Fibroblast of lung (primary cell): ENCODE measurements at regions not wholly inside any gene's neighbourhood (a gene's known extent, or its start where the extent isn't known, plus 50 kb on each side); places are given as distances from the start of the nearest gene placed in this dataset.

Source experiments
- DNase-seq, 2 donors: peaks; one replicate each; pipeline versions ENCODE4 v3.0.0 to v3.0.0-alpha.2; 2010; ENCODE audit warnings: low read depth in 2 of 2
- H2AFZ ChIP-seq: 2 replicates; pipeline ENCODE4 v1.5.1; 2012; ENCODE audit warnings: low read length, control low read depth, inconsistent platforms
- H3K27ac ChIP-seq: 2 replicates; pipeline ENCODE4 v1.5.1; 2011; ENCODE audit warnings: low read length, control low read depth; ENCODE audit not compliant: insufficient read depth
- H3K27me3 ChIP-seq: 2 replicates; pipeline ENCODE4 v1.5.1; 2011; ENCODE audit warnings: mild to moderate bottlenecking, low read length; ENCODE audit not compliant: control insufficient read depth, insufficient read depth
- H3K36me3 ChIP-seq: 2 replicates; pipeline ENCODE4 v1.5.1; 2011; ENCODE audit warnings: low read length; ENCODE audit not compliant: control insufficient read depth, insufficient read depth
- H3K4me1 ChIP-seq: 2 replicates; pipeline ENCODE4 v1.5.1; 2011; ENCODE audit warnings: low read length; ENCODE audit not compliant: control insufficient read depth, insufficient read depth; ENCODE audit errors: extremely low read depth
- H3K4me2 ChIP-seq: 2 replicates; pipeline ENCODE4 v1.5.1; 2011; ENCODE audit warnings: low read length, control low read depth; ENCODE audit not compliant: insufficient read depth; ENCODE audit errors: extremely low read depth
- H3K4me3 ChIP-seq, 4 experiments: fragments of 200-600 bp in 1 of 4; sonication (generic) in 1 of 4; replicated peaks in 1 of 4; 2 replicates each; pipeline ENCODE4 v1.5.1; 2011 to 2016; ENCODE audit warnings: low read length in 4 of 4, low read depth in 3 of 4, mild to moderate bottlenecking in 3 of 4, control low read depth in 2 of 4, inconsistent platforms in 1 of 4, mixed read lengths in 1 of 4; ENCODE audit not compliant: insufficient read depth in 1 of 4; ENCODE audit errors: control extremely low read depth in 1 of 4
- H3K79me2 ChIP-seq: 2 replicates; pipeline ENCODE4 v1.5.1; 2012; ENCODE audit warnings: mild to moderate bottlenecking, low read length, inconsistent platforms; ENCODE audit not compliant: control insufficient read depth, insufficient read depth
- H3K9ac ChIP-seq: 2 replicates; pipeline ENCODE4 v1.5.1; 2011; ENCODE audit warnings: mild to moderate bottlenecking, low read length, control low read depth; ENCODE audit not compliant: insufficient read depth
- H3K9me3 ChIP-seq: 2 replicates; pipeline ENCODE4 v1.5.1; 2012; ENCODE audit warnings: low read depth, low read length; ENCODE audit not compliant: control insufficient read depth, insufficient read depth
- H4K20me1 ChIP-seq: 2 replicates; pipeline ENCODE4 v1.5.1; 2011; ENCODE audit warnings: low read length; ENCODE audit not compliant: control insufficient read depth, insufficient read depth; ENCODE audit errors: extremely low read depth
- CTCF ChIP-seq, 2 donors: IDR thresholded peaks in 1 of 2; conservative IDR thresholded peaks in 1 of 2; 1 replicate in 1 of 2; 2 replicates in 1 of 2; pipeline ENCODE4 v1.5.1; 2011 to 2012; ENCODE audit warnings: low read length in 2 of 2, control low read depth in 1 of 2, inconsistent platforms in 1 of 2, low read depth in 1 of 2, mild to moderate bottlenecking in 1 of 2
- EZH2 ChIP-seq: IDR thresholded peaks from 2 replicates; pipeline ENCODE4 v1.5.1; 2012; ENCODE audit warnings: low read length, control low read depth, mild to moderate bottlenecking; ENCODE audit errors: missing control alignments

GRCh38 chr2:181228661-181229060 lies 228.5 kb upstream of the ITGA4 start:
- Histone ChIP-seq H3K79me2 (no peaks in the 10 kb centered on the region), H2AFZ (no peak overlapping the region), H3K27ac (no peak overlapping the region), H3K9ac (no peak overlapping the region), H3K4me1 (no peaks in the 10 kb centered on the region), H3K9me3 (no peaks in the 10 kb centered on the region), H3K4me3 (no peak overlapping the region), H3K27me3 (no peaks in the 10 kb centered on the region), H4K20me1 (no peaks in the 10 kb centered on the region), H3K4me2 (no peak overlapping the region), H3K36me3 (no peaks in the 10 kb centered on the region)
- DNase-seq: no peak
- TF ChIP-seq EZH2: no peak
- no peak for TF ChIP-seq CTCF (conservative IDR thresholded peaks at IDR 0.05 in 1 of 2, IDR thresholded peaks at IDR 0.05 in 1 of 2; ENCODE audit: low read depth in 1 of 2, low read length in 2 of 2)

GRCh38 chr2:181231151-181231550 lies 226.0 kb upstream of the ITGA4 start:
- Histone ChIP-seq H3K4me3 (no peak overlapping the region), H3K4me1 (no peaks in the 10 kb centered on the region), H4K20me1 (no peaks in the 10 kb centered on the region), H3K9me3 (no peaks in the 10 kb centered on the region), H3K9ac (no peak overlapping the region), H3K27me3 (no peaks in the 10 kb centered on the region), H3K36me3 (no peaks in the 10 kb centered on the region), H3K4me2 (no peak overlapping the region), H3K27ac (no peak overlapping the region), H2AFZ (no peak overlapping the region), H3K79me2 (no peaks in the 10 kb centered on the region)
- TF ChIP-seq CTCF (conservative IDR thresholded peaks at IDR 0.05 in 1 of 2, IDR thresholded peaks at IDR 0.05 in 1 of 2; ENCODE audit: low read depth in 1 of 2, low read length in 2 of 2) (no peak), EZH2 (no peak)
- DNase-seq: no peak

DNA sequence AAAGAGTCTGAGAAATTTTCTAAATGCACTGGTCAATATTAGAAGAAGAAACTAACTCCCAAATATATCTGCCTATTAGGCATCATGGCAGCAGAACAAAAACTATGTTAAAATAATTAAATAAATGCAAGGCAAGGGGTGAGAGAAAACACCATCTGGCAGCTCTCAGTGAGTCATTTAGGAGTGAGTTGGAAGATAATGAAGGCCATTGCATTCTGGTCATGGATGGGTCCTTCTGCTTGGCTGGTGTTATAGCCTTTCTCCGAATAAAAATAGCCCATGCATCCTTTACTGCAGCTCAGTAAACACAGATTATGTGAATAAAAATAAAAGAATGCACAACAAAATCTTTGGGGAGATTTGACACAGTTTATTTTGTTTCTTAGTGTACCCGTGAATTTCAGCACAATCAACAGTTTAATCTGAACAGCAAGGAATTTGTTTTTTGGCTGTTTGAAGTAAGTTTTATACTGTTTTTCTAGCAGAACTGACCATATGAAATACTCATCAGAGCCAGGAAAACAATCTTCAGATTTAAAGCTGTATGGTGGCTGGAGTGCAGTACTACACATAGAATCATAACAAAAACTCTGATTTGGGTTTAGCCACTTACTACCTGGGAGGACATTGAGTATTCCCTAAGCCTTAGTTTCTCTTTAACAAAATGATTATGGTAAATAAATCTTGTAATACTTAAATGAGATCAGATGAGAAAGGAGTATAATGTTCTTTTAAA lies 225.1 kb upstream of the ITGA4 start:
- no peak overlapping the region for H3K4me2 ChIP-seq
- H4K20me1 ChIP-seq: no peaks in the 10 kb centered on the region
- no peak overlapping the region for H3K9ac ChIP-seq
- H3K4me3 ChIP-seq: no peak overlapping the region
- DNase-seq: peak; percentile 1 to 42
- no peaks in the 10 kb centered on the region for H3K9me3 ChIP-seq
- TF ChIP-seq CTCF (conservative IDR thresholded peaks at IDR 0.05 in 1 of 2, IDR thresholded peaks at IDR 0.05 in 1 of 2; ENCODE audit: low read depth in 1 of 2, low read length in 2 of 2): no peak
- no peak for TF ChIP-seq EZH2
- no peaks in the 10 kb centered on the region for H3K4me1 ChIP-seq
- H2AFZ ChIP-seq: no peak overlapping the region
- no peaks in the 10 kb centered on the region for H3K36me3 ChIP-seq
- H3K79me2 ChIP-seq: no peaks in the 10 kb centered on the region
- no peak overlapping the region for H3K27ac ChIP-seq
- no peaks in the 10 kb centered on the region for H3K27me3 ChIP-seq
